GM12873 (cell line): ENCODE measurements at regions not wholly inside any gene's neighbourhood (a gene's known extent, or its start where the extent isn't known, plus 50 kb on each side); places are given as distances from the start of the nearest gene placed in this dataset.

Source experiments
- CTCF ChIP-seq: IDR thresholded peaks from 2 replicates; pipeline ENCODE4 v1.5.1; 2012; ENCODE audit warnings: low read depth, mild to moderate bottlenecking, moderate library complexity, low read length, control low read depth; ENCODE audit not compliant: insufficient read depth; ENCODE audit errors: missing control alignments

GRCh38 chrX:4935401-4935800 is 1222.0 kb upstream of the PRKX start:
- no peak for TF ChIP-seq CTCF

GRCh38 chrX:4932790-4933189 is 1219.3 kb upstream of the PRKX start:
- no peak for TF ChIP-seq CTCF

- TF ChIP-seq CTCF, result no peak
Observed at GRCh38 chrX:4930426-4930825, 1217.0 kb upstream of the PRKX start.

GRCh38 chrX:4925911-4926310 is 1212.5 kb upstream of the PRKX start:
- no peak for TF ChIP-seq CTCF

- TF ChIP-seq CTCF, result no peak
Observed at GRCh38 chrX:4909348-4909747, 1195.9 kb upstream of the PRKX start.

GRCh38 chrX:4905576-4905975 is 1192.1 kb upstream of the PRKX start:
- no peak for TF ChIP-seq CTCF

- no peak for TF ChIP-seq CTCF
Observed at GRCh38 chrX:4881277-4881676, 1167.8 kb upstream of the PRKX start.
